Liver (tissue), 8 donors: ENCODE measurements at regions not wholly inside any gene's neighbourhood (a gene's known extent, or its start where the extent isn't known, plus 50 kb on each side); places are given as distances from the start of the nearest gene placed in this dataset.
"Not testable (repeated sequence)": the region's sequence is repeated elsewhere in the genome, so short reads cannot be mapped to it uniquely, and the experiment has no call there.

Experiments used
- DNase-seq: peaks from one replicate; pipeline ENCODE4 v3.0.0-alpha.2; 2017; ENCODE audit warnings: low spot score
- H3K27ac ChIP-seq, 2 donors: one replicate each; pipeline ENCODE4 v1.7.0; 2013; ENCODE audit warnings: inconsistent platforms in 2 of 2, low read length in 2 of 2, control low read depth in 1 of 2, low read depth in 1 of 2, mild to moderate bottlenecking in 1 of 2
- H3K27me3 ChIP-seq, 4 donors: one replicate each; pipeline versions ENCODE4 v1.6.1 to v1.7.0; 2013; ENCODE audit warnings: low read length in 3 of 4, inconsistent platforms in 1 of 4, mild to moderate bottlenecking in 1 of 4, moderate library complexity in 1 of 4; ENCODE audit not compliant: control insufficient read depth in 4 of 4, insufficient read depth in 4 of 4
- H3K36me3 ChIP-seq, 4 donors: one replicate each; pipeline versions ENCODE4 v1.6.1 to v1.7.0; 2013; ENCODE audit warnings: low read length in 3 of 4, mild to moderate bottlenecking in 3 of 4, low read depth in 1 of 4, moderate library complexity in 1 of 4; ENCODE audit not compliant: control insufficient read depth in 4 of 4, insufficient read depth in 3 of 4
- H3K4me1 ChIP-seq, 4 donors: one replicate each; pipeline versions ENCODE4 v1.6.1 to v1.7.0; 2013; ENCODE audit warnings: low read length in 3 of 4, mild to moderate bottlenecking in 3 of 4, moderate library complexity in 1 of 4; ENCODE audit not compliant: control insufficient read depth in 4 of 4, insufficient read depth in 4 of 4
- H3K4me3 ChIP-seq, 3 donors: one replicate each; pipeline versions ENCODE4 v1.6.1 to v1.7.0; 2013; ENCODE audit warnings: low read length in 3 of 3, control low read depth in 1 of 3, low read depth in 1 of 3, mild to moderate bottlenecking in 1 of 3
- H3K9ac ChIP-seq, 2 donors: one replicate each; pipeline ENCODE4 v1.7.0; 2013; ENCODE audit warnings: low read length in 2 of 2, mild to moderate bottlenecking in 2 of 2, moderate library complexity in 2 of 2, control low read depth in 1 of 2, low read depth in 1 of 2
- H3K9me3 ChIP-seq, 4 donors: one replicate each; pipeline versions ENCODE4 v1.6.1 to v1.7.0; 2013; ENCODE audit warnings: low read length in 3 of 4; ENCODE audit not compliant: control insufficient read depth in 4 of 4
- EGR1 ChIP-seq, 2 donors: IDR thresholded peaks; 2 replicates each; pipeline ENCODE4 v1.6.1; 2016 to 2018; ENCODE audit warnings: antibody characterized with exemption in 2 of 2, low read depth in 2 of 2
- FOXA1 ChIP-seq: IDR thresholded peaks from 2 replicates; pipeline ENCODE4 v1.6.1; 2016; ENCODE audit warnings: antibody characterized with exemption
- FOXA2 ChIP-seq: IDR thresholded peaks from 2 replicates; pipeline ENCODE4 v1.6.1; 2016; ENCODE audit warnings: antibody characterized with exemption
- GABPA ChIP-seq, 2 donors: IDR thresholded peaks in 1 of 2; conservative IDR thresholded peaks in 1 of 2; 2 replicates each; pipeline ENCODE4 v1.6.1; 2016; ENCODE audit warnings: antibody characterized with exemption in 2 of 2, mild to moderate bottlenecking in 1 of 2, moderate library complexity in 1 of 2
- HNF4A ChIP-seq, 2 donors: conservative IDR thresholded peaks; 2 replicates each; pipeline ENCODE4 v1.6.1; 2016; ENCODE audit warnings: antibody characterized with exemption in 2 of 2, mild to moderate bottlenecking in 2 of 2
- HNF4G ChIP-seq: IDR thresholded peaks from 2 replicates; pipeline ENCODE4 v1.6.1; 2016; ENCODE audit warnings: antibody characterized with exemption
- JUND ChIP-seq, 2 donors: IDR thresholded peaks; 2 replicates each; pipeline ENCODE4 v1.6.1; 2016; ENCODE audit warnings: antibody characterized with exemption in 2 of 2
- NR2F2 ChIP-seq: IDR thresholded peaks from 2 replicates; pipeline ENCODE4 v1.6.1; 2016; ENCODE audit warnings: antibody characterized with exemption
- RAD21 ChIP-seq, 2 donors: IDR thresholded peaks; 2 replicates each; pipeline ENCODE4 v1.6.1; 2016; ENCODE audit warnings: antibody characterized with exemption in 2 of 2, mild to moderate bottlenecking in 2 of 2
- RXRA ChIP-seq, 2 donors: IDR thresholded peaks; 2 replicates each; pipeline ENCODE4 v1.6.1; 2017 to 2018; ENCODE audit warnings: antibody characterized with exemption in 2 of 2, mild to moderate bottlenecking in 1 of 2
- SP1 ChIP-seq: IDR thresholded peaks from 2 replicates; pipeline ENCODE4 v1.6.1; 2018; ENCODE audit warnings: antibody characterized with exemption, mild to moderate bottlenecking
- TAF1 ChIP-seq: conservative IDR thresholded peaks from 2 replicates; pipeline ENCODE4 v1.6.1; 2016; ENCODE audit warnings: antibody characterized with exemption, mild to moderate bottlenecking
- YY1 ChIP-seq: IDR thresholded peaks from 2 replicates; pipeline ENCODE4 v1.6.1; 2016; ENCODE audit warnings: antibody characterized with exemption, mild to moderate bottlenecking
- WGBS: extraction: QIAGEN DNeasy Blood & Tissue Kit; methylation state at CpG from one replicate; pipeline ENCODE4 v1.1.7; 2013; 5-methylcytosine and 5-hydroxymethylcytosine counted together
- TF ChIP-seq, protein P1 (sequence below): IDR thresholded peaks from 2 replicates; pipeline ENCODE4 v1.6.1; 2016; ENCODE audit warnings: antibody characterized with exemption, mild to moderate bottlenecking
- TF ChIP-seq, protein P2 (sequence below): fragments of 150-350 bp; IDR thresholded peaks from 2 replicates; pipeline ENCODE4 v1.5.1; 2017; ENCODE audit warnings: improper control_type of control experiment, low read depth, low read length; ENCODE audit not compliant: missing input control
- TF ChIP-seq, protein P3 (sequence below): IDR thresholded peaks from 2 replicates; pipeline ENCODE4 v1.6.1; 2016; ENCODE audit warnings: antibody characterized with exemption
- TF ChIP-seq, protein P4 (sequence below): IDR thresholded peaks from 2 replicates; pipeline ENCODE4 v1.6.1; 2016; ENCODE audit warnings: antibody characterized with exemption
- donor health status: healthy.
- donor health status: healthy.
- donor health status: healthy.
- donor health status: healthy.
- donor health status: healthy.

DNA sequence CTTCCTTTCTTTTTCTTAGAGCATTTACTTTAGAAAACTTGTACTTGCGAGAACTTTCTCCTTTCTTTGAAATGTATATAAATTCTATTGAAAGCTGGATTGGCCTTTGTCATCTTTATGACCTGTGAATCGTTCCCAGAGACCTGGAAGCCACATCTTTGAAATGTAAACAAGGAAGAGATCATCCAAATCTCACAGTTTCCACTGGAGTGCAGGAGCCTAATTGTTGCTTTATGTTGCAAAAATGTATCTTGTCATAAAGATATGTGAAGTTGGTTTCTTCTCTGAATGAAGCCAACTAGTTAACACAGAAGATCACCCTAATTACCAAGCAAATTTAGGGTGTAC, 1101.8 kb downstream of the TAF11L14 start:
- H3K4me3 ChIP-seq: no peak overlapping the region
- WGBS: 56% methylated on average over 2 of the region's 2 CpGs

DNA sequence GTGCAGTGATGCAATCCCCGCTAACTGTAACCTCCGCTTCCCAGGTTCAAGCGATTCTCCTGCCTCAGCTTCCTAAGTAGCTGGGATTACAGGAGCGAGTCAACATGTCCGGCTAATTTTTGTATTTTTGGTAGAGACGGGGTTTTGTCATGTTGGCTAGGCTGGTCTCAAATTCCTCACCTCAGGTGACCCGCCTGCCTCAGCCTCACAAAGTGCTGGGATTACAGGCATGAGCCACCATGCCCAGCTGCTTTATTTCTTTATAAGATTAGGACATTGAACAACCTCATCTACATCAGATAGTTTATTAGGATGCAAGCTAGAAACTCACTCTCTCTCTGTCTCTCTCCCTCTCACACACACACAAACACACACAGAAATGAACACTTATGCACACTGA, 1102.5 kb downstream of the TAF11L14 start:
- not testable (repeated sequence) for DNase-seq, H3K36me3 ChIP-seq, H3K4me3 ChIP-seq, H3K9me3 ChIP-seq, H3K27me3 ChIP-seq, H3K27ac ChIP-seq, H3K9ac ChIP-seq, H3K4me1 ChIP-seq
- WGBS: 91% methylated on average over 7 of the region's 7 CpGs

More for the DNA sequence above, 1101.8 kb downstream of the TAF11L14 start:
- Histone ChIP-seq H3K36me3 (no peaks in the 10 kb centered on the region), H3K9me3 (no peaks in the 10 kb centered on the region), H3K27ac (no peak overlapping the region), H3K9ac (no peak overlapping the region), H3K27me3 (no peaks in the 10 kb centered on the region), H3K4me1 (no peaks in the 10 kb centered on the region)
- TF ChIP-seq FOXA1: no peak
- TF ChIP-seq, protein P1, sequence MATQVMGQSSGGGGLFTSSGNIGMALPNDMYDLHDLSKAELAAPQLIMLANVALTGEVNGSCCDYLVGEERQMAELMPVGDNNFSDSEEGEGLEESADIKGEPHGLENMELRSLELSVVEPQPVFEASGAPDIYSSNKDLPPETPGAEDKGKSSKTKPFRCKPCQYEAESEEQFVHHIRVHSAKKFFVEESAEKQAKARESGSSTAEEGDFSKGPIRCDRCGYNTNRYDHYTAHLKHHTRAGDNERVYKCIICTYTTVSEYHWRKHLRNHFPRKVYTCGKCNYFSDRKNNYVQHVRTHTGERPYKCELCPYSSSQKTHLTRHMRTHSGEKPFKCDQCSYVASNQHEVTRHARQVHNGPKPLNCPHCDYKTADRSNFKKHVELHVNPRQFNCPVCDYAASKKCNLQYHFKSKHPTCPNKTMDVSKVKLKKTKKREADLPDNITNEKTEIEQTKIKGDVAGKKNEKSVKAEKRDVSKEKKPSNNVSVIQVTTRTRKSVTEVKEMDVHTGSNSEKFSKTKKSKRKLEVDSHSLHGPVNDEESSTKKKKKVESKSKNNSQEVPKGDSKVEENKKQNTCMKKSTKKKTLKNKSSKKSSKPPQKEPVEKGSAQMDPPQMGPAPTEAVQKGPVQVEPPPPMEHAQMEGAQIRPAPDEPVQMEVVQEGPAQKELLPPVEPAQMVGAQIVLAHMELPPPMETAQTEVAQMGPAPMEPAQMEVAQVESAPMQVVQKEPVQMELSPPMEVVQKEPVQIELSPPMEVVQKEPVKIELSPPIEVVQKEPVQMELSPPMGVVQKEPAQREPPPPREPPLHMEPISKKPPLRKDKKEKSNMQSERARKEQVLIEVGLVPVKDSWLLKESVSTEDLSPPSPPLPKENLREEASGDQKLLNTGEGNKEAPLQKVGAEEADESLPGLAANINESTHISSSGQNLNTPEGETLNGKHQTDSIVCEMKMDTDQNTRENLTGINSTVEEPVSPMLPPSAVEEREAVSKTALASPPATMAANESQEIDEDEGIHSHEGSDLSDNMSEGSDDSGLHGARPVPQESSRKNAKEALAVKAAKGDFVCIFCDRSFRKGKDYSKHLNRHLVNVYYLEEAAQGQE: no peak
- no peak for TF ChIP-seq SP1
- TF ChIP-seq GABPA (IDR thresholded peaks at IDR 0.05 in 1 of 2, conservative IDR thresholded peaks at IDR 0.05 in 1 of 2): no peak
- no peak for TF ChIP-seq RAD21 (IDR thresholded peaks at IDR 0.05)
- TF ChIP-seq HNF4A (conservative IDR thresholded peaks at IDR 0.05): no peak
- no peak for TF ChIP-seq FOXA2
- no peak for TF ChIP-seq YY1
- no peak for TF ChIP-seq TAF1
- no peak for TF ChIP-seq HNF4G
- no peak for TF ChIP-seq RXRA (IDR thresholded peaks at IDR 0.05)
- TF ChIP-seq, protein P2, sequence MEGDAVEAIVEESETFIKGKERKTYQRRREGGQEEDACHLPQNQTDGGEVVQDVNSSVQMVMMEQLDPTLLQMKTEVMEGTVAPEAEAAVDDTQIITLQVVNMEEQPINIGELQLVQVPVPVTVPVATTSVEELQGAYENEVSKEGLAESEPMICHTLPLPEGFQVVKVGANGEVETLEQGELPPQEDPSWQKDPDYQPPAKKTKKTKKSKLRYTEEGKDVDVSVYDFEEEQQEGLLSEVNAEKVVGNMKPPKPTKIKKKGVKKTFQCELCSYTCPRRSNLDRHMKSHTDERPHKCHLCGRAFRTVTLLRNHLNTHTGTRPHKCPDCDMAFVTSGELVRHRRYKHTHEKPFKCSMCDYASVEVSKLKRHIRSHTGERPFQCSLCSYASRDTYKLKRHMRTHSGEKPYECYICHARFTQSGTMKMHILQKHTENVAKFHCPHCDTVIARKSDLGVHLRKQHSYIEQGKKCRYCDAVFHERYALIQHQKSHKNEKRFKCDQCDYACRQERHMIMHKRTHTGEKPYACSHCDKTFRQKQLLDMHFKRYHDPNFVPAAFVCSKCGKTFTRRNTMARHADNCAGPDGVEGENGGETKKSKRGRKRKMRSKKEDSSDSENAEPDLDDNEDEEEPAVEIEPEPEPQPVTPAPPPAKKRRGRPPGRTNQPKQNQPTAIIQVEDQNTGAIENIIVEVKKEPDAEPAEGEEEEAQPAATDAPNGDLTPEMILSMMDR: no peak
- TF ChIP-seq, protein P3, sequence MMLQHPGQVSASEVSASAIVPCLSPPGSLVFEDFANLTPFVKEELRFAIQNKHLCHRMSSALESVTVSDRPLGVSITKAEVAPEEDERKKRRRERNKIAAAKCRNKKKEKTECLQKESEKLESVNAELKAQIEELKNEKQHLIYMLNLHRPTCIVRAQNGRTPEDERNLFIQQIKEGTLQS: no peak
- TF ChIP-seq, protein P4, sequence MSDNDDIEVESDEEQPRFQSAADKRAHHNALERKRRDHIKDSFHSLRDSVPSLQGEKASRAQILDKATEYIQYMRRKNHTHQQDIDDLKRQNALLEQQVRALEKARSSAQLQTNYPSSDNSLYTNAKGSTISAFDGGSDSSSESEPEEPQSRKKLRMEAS: no peak
- no peak for DNase-seq

DNA sequence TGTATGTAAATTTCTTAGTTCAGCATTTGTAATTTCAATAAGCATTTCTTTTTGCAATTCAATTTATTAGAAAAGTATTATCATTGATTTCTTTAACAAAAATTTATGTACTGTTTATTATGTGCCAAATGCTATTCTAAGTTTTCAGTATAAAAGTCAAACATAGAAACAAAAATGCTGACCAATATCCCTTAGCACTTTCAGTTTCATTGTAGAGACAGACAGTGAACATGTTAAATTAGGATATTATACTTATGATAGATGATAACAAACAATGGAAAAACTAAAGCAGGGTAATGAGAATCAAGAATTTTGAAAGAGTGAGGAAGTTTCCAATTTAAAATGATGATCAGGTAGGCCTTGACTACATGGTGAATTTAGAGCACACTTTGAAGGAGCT, 1106.0 kb downstream of the TAF11L14 start:
- Histone ChIP-seq H3K9ac (no peak overlapping the region), H3K4me1 (peaks cover 0 to 8% (median 1%) of the 10 kb centered on the region in 4 donors)
- DNase-seq: no peak
- TF ChIP-seq NR2F2: no peak
- TF ChIP-seq HNF4A (conservative IDR thresholded peaks at IDR 0.05): no peak
- no peak for TF ChIP-seq EGR1 (IDR thresholded peaks at IDR 0.05; ENCODE audit: low read depth in 2 of 2)
- TF ChIP-seq, protein P4: no peak
- no peak for TF ChIP-seq GABPA (IDR thresholded peaks at IDR 0.05 in 1 of 2, conservative IDR thresholded peaks at IDR 0.05 in 1 of 2)
- no peak for TF ChIP-seq JUND (IDR thresholded peaks at IDR 0.05)
- TF ChIP-seq, protein P3: no peak
- TF ChIP-seq, protein P1: no peak
- no peak for TF ChIP-seq RXRA (IDR thresholded peaks at IDR 0.05)
- no peak for TF ChIP-seq HNF4G
- no peak for TF ChIP-seq RAD21 (IDR thresholded peaks at IDR 0.05)
- no peak for TF ChIP-seq FOXA1
- TF ChIP-seq SP1: no peak

More for the DNA sequence above, 1106.0 kb downstream of the TAF11L14 start:
- Histone ChIP-seq H3K27ac (no peak overlapping the region), H3K36me3 (no peaks in the 10 kb centered on the region), H3K9me3 (no peaks in the 10 kb centered on the region), H3K27me3 (no peaks in the 10 kb centered on the region), H3K4me3 (no peak overlapping the region)
